Muscle layer of duodenum (tissue), 2 donors: ENCODE measurements at regions not wholly inside any gene's neighbourhood (a gene's known extent, or its start where the extent isn't known, plus 50 kb on each side); places are given as distances from the start of the nearest gene placed in this dataset.

Experiments used
- H3K27ac ChIP-seq: one replicate; pipeline ENCODE4 v1.7.0; 2013; ENCODE audit warnings: mild to moderate bottlenecking, low read length
- H3K27me3 ChIP-seq: one replicate; pipeline ENCODE4 v1.7.0; 2013; ENCODE audit warnings: low read depth, mild to moderate bottlenecking, control low read depth, low read length
- H3K36me3 ChIP-seq, 2 donors: one replicate each; pipeline ENCODE4 v1.7.0; 2013; ENCODE audit warnings: low read length in 2 of 2, control low read depth in 1 of 2, mild to moderate bottlenecking in 1 of 2; ENCODE audit not compliant: insufficient read depth in 2 of 2, control insufficient read depth in 1 of 2
- H3K4me1 ChIP-seq, 2 donors: one replicate each; pipeline ENCODE4 v1.7.0; 2013; ENCODE audit warnings: low read length in 2 of 2, mild to moderate bottlenecking in 2 of 2, control low read depth in 1 of 2, moderate library complexity in 1 of 2; ENCODE audit not compliant: insufficient read depth in 2 of 2, control insufficient read depth in 1 of 2
- H3K4me3 ChIP-seq, 2 donors: one replicate each; pipeline ENCODE4 v1.7.0; 2013; ENCODE audit warnings: low read length in 2 of 2, low read depth in 1 of 2, mild to moderate bottlenecking in 1 of 2
- H3K9me3 ChIP-seq, 2 donors: one replicate each; pipeline ENCODE4 v1.7.0; 2013; ENCODE audit warnings: low read length in 2 of 2, control low read depth in 1 of 2, mild to moderate bottlenecking in 1 of 2; ENCODE audit not compliant: control insufficient read depth in 1 of 2
- donor health status: healthy.

DNA sequence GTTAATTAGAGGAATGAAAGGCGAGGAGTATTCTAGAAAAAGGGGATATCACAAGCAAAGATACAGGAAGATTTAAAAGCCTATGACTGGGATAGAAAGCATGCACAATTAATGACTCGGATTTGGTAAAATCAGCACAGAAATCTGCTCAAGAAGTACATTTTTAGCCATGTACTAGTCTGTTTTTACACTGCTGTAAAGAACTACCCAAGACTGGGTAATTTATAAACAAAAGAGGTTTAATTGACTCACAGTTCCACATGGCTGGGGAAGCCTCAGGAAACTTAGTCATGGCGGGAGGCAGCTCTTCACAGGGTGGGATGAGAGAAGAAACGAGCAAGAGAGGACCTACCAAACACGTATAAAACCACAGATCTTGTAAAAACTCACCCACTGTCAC is 716.3 kb upstream of the MDGA2 start:
- Histone ChIP-seq H3K27me3 (no peaks in the 10 kb centered on the region), H3K4me1 (no peaks in the 10 kb centered on the region), H3K9me3 (no peaks in the 10 kb centered on the region), H3K36me3 (no peaks in the 10 kb centered on the region), H3K27ac (no peak overlapping the region), H3K4me3 (no peak overlapping the region)

DNA sequence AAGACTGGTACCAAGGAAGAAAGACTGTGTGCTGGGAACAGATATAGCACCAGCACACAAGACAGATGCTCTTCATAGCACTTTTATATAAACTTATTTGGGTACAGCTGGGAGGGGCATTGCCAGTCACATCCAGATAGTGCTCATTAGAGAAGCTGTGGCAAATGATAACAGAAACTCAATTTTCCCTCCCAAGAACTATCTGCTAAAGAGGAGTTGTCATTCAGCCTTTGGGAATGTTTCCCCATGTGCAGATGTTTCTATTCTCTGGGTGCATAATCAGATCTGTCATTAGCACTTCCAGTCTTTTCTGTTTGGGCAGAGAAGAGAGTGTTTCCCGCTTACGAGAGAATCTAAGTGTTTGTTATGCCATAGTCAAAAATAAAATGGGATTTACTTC is 714.9 kb upstream of the MDGA2 start:
- Histone ChIP-seq H3K36me3 (no peaks in the 10 kb centered on the region), H3K27me3 (no peaks in the 10 kb centered on the region), H3K4me3 (no peak overlapping the region), H3K27ac (no peak overlapping the region), H3K9me3 (no peaks in the 10 kb centered on the region), H3K4me1 (no peaks in the 10 kb centered on the region)

GRCh38 chr14:48384821-48385220 is 709.4 kb upstream of the MDGA2 start:
- Histone ChIP-seq H3K27ac (no peak overlapping the region), H3K9me3 (no peaks in the 10 kb centered on the region), H3K4me1 (no peaks in the 10 kb centered on the region), H3K36me3 (no peaks in the 10 kb centered on the region), H3K27me3 (no peaks in the 10 kb centered on the region), H3K4me3 (no peak overlapping the region)

DNA sequence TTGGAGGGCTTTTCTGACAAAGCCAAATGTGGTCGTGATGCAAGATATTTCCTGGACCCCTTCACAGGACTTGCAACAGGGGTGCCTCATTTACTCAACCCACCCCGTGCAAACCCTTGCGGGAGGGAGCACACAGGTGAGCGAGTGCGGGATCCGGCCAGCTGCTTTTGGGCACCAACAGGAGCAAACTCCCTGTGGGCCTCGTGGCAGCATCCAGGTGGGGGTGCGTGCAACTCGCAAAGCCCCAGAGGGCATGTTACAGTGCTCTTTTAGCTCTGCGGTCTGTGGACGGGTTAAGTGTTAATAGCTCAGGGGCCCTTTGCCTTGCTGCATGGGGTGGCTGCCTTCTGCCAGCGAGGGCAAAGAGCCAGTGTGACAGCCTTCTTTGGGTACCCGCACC is 707.6 kb upstream of the MDGA2 start:
- Histone ChIP-seq H3K9me3 (no peaks in the 10 kb centered on the region), H3K27ac (no peak overlapping the region), H3K27me3 (no peaks in the 10 kb centered on the region), H3K4me3 (no peak overlapping the region), H3K36me3 (no peaks in the 10 kb centered on the region), H3K4me1 (no peaks in the 10 kb centered on the region)

DNA sequence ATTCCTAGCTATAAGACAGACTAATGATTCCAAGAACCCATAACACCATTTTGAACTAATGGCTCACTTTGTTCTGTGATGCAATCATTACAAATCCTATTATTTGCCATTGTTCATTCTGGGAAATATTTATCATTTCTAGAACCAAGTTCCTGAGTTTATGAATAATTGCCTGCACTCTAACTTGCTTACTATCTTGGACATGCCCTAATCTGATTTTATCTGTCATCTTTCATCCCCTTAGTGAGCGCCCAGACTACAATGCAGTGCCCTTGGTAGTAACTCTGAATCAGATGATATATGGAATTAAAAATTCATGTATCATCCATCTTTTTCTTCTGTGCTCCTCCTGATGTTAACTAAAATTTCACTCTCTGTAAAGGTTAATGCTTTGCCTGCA is 703.1 kb upstream of the MDGA2 start:
- Histone ChIP-seq H3K27me3 (no peaks in the 10 kb centered on the region), H3K4me1 (no peaks in the 10 kb centered on the region), H3K36me3 (no peaks in the 10 kb centered on the region), H3K27ac (no peak overlapping the region), H3K4me3 (no peak overlapping the region), H3K9me3 (no peaks in the 10 kb centered on the region)

GRCh38 chr14:48373981-48374380 is 698.6 kb upstream of the MDGA2 start:
- H3K9me3 ChIP-seq = no peaks in the 10 kb centered on the region
- no peak overlapping the region for H3K4me3 ChIP-seq
- no peaks in the 10 kb centered on the region for H3K4me1 ChIP-seq
- H3K27me3 ChIP-seq = no peaks in the 10 kb centered on the region
- H3K27ac ChIP-seq = no peak overlapping the region
- no peaks in the 10 kb centered on the region for H3K36me3 ChIP-seq

GRCh38 chr14:48350971-48351370 is 675.6 kb upstream of the MDGA2 start:
- H3K4me1 ChIP-seq = no peaks in the 10 kb centered on the region
- no peaks in the 10 kb centered on the region for H3K9me3 ChIP-seq
- no peak overlapping the region for H3K27ac ChIP-seq
- no peaks in the 10 kb centered on the region for H3K36me3 ChIP-seq
- H3K4me3 ChIP-seq = no peak overlapping the region
- H3K27me3 ChIP-seq = no peaks in the 10 kb centered on the region

DNA sequence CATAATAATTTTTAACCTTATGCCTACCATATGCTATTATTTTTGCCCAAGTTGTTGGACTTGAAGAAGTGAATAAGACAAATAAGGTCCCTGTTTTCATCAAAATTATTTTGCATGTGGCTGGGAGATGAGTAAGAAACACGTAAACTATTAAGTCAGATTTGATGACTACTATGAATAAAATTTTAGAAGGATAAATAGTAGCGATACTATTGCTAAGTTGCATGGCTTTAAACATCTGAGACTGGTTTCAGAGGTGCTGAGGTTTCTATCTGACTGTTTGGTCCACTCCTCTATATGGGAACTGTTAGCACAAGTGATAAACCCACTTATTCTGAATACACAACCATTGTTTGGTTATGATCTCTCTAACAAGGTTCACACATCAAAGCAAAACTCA is 674.3 kb upstream of the MDGA2 start:
- Histone ChIP-seq H3K4me3 (no peak overlapping the region), H3K4me1 (no peaks in the 10 kb centered on the region), H3K9me3 (no peaks in the 10 kb centered on the region), H3K27me3 (no peaks in the 10 kb centered on the region), H3K27ac (no peak overlapping the region), H3K36me3 (no peaks in the 10 kb centered on the region)

- Histone ChIP-seq H3K27ac (no peak overlapping the region), H3K4me3 (no peak overlapping the region), H3K4me1 (no peaks in the 10 kb centered on the region), H3K9me3 (no peaks in the 10 kb centered on the region), H3K36me3 (no peaks in the 10 kb centered on the region), H3K27me3 (no peaks in the 10 kb centered on the region)
Measured at GRCh38 chr14:48341069-48341468, 665.7 kb upstream of the MDGA2 start.

DNA sequence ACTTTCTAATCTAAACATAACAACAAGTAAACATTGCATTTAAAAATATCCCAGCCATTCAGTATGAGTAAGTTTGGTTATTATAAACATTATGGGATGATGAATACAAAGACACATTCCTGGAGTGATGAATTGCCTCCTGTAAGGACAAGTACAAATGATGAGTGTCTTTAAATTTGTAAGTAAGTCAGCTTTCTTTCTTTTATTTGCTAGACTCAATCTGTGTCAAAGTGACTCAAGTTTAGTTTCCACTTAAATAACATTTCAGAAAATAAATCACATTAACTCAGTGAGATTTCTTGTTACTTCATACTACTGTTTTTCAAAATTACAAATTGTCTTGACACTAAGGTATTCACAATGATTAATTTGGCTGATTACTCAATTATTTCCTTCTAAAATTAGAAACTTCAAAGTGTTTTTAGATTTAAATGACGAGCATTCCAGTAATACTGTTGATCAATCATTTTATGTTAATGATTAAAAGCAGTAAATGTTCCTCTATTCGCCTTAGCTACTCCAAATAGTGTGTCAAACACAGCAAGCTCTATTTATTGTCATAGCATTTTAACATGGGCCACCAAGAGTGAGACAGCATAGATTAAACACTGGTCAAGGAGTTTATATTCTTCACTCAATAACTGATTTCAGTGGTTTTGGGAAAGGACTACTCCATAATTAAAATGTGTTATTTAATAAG is 658.0 kb upstream of the MDGA2 start:
- H3K36me3 ChIP-seq = no peaks in the 10 kb centered on the region
- H3K4me1 ChIP-seq = no peaks in the 10 kb centered on the region
- H3K27me3 ChIP-seq = no peaks in the 10 kb centered on the region
- no peak overlapping the region for H3K27ac ChIP-seq
- no peak overlapping the region for H3K4me3 ChIP-seq
- no peaks in the 10 kb centered on the region for H3K9me3 ChIP-seq

- no peaks in the 10 kb centered on the region for H3K4me1 ChIP-seq
- no peak overlapping the region for H3K4me3 ChIP-seq
- no peaks in the 10 kb centered on the region for H3K36me3 ChIP-seq
- H3K9me3 ChIP-seq = peaks cover 0 to 2% of the 10 kb centered on the region in 2 donors
- H3K27ac ChIP-seq = no peak overlapping the region
- no peaks in the 10 kb centered on the region for H3K27me3 ChIP-seq
Measured at GRCh38 chr14:48331421-48331820, 656.0 kb upstream of the MDGA2 start.

- Histone ChIP-seq H3K27ac (no peak overlapping the region), H3K4me3 (no peak overlapping the region), H3K4me1 (no peaks in the 10 kb centered on the region)
Measured at GRCh38 chr14:48325486-48325885, 650.1 kb upstream of the MDGA2 start.

More at GRCh38 chr14:48325486-48325885, 650.1 kb upstream of the MDGA2 start:
- Histone ChIP-seq H3K9me3 (peaks cover 0 to 2% of the 10 kb centered on the region in 2 donors), H3K36me3 (no peaks in the 10 kb centered on the region), H3K27me3 (no peaks in the 10 kb centered on the region)
